H9 (cell line): ENCODE measurements at regions not wholly inside any gene's neighbourhood (a gene's known extent, or its start where the extent isn't known, plus 50 kb on each side); places are given as distances from the start of the nearest gene placed in this dataset.
"Not testable (repeated sequence)": the region's sequence is repeated elsewhere in the genome, so short reads cannot be mapped to it uniquely, and the experiment has no call there.

ENCODE experiments used
- DNase-seq: peaks from one replicate; pipeline ENCODE4 v3.0.0-alpha.2; 2017
- H2AFZ ChIP-seq: one replicate; pipeline ENCODE4 v1.6.1; 2013; ENCODE audit warnings: mild to moderate bottlenecking, low read length, control low read depth, moderate library complexity
- H2AK5ac ChIP-seq: 2 replicates; pipeline ENCODE4 v1.6.1; 2013; ENCODE audit warnings: low read length, control low read depth, mixed read lengths; ENCODE audit not compliant: insufficient read length
- H2BK120ac ChIP-seq: one replicate; pipeline ENCODE4 v1.6.1; 2013; ENCODE audit warnings: low read depth, mild to moderate bottlenecking, low read length, control low read depth, inconsistent platforms; ENCODE audit not compliant: poor library complexity, severe bottlenecking
- H2BK12ac ChIP-seq: 2 replicates; pipeline ENCODE4 v1.6.1; 2013; ENCODE audit warnings: low read length, control low read depth, mixed read lengths, low read depth; ENCODE audit not compliant: insufficient read length
- H2BK15ac ChIP-seq: 2 replicates; pipeline ENCODE4 v1.6.1; 2013; ENCODE audit warnings: low read depth, low read length, control low read depth
- H2BK20ac ChIP-seq: one replicate; pipeline ENCODE4 v1.6.1; 2013; ENCODE audit warnings: low read depth, mild to moderate bottlenecking, low read length, control low read depth, inconsistent platforms; ENCODE audit not compliant: poor library complexity, severe bottlenecking
- H2BK5ac ChIP-seq: 2 replicates; pipeline ENCODE4 v1.6.1; 2013; ENCODE audit warnings: low read length, control low read depth, mixed read lengths; ENCODE audit not compliant: insufficient read length
- H3K14ac ChIP-seq: 2 replicates; pipeline ENCODE4 v1.6.1; 2013; ENCODE audit warnings: low read length, control low read depth; ENCODE audit not compliant: insufficient read depth
- H3K18ac ChIP-seq: 2 replicates; pipeline ENCODE4 v1.6.1; 2013; ENCODE audit warnings: low read depth, mild to moderate bottlenecking, mixed read lengths, low read length, control low read depth; ENCODE audit not compliant: insufficient read length
- H3K23ac ChIP-seq: 2 replicates; pipeline ENCODE4 v1.6.1; 2013; ENCODE audit warnings: low read length, control low read depth, mixed read lengths, low read depth; ENCODE audit not compliant: insufficient read length
- H3K23me2 ChIP-seq: 2 replicates; pipeline ENCODE4 v1.6.1; 2013; ENCODE audit warnings: low read depth, mild to moderate bottlenecking, mixed read lengths, low read length, control low read depth; ENCODE audit not compliant: insufficient read length, poor library complexity, severe bottlenecking
- H3K27ac ChIP-seq: 2 replicates; pipeline ENCODE4 v1.5.1; 2013; ENCODE audit warnings: low read length, control low read depth, mixed read lengths, low read depth; ENCODE audit not compliant: insufficient read length
- H3K27me3 ChIP-seq: 2 replicates; pipeline ENCODE4 v1.6.1; 2013; ENCODE audit warnings: low read length, control low read depth, inconsistent platforms; ENCODE audit not compliant: insufficient read depth
- H3K4ac ChIP-seq: 2 replicates; pipeline ENCODE4 v1.6.1; 2013; ENCODE audit warnings: low read depth, mild to moderate bottlenecking, control low read depth, inconsistent platforms, low read length, moderate library complexity
- H3K4me1 ChIP-seq: 2 replicates; pipeline ENCODE4 v1.6.1; 2013; ENCODE audit warnings: low read length, control low read depth, inconsistent platforms; ENCODE audit not compliant: insufficient read depth
- H3K4me2 ChIP-seq: 2 replicates; pipeline ENCODE4 v1.6.1; 2013; ENCODE audit warnings: low read length, control low read depth, mixed read lengths; ENCODE audit not compliant: insufficient read length, insufficient read depth
- H3K56ac ChIP-seq: 2 replicates; pipeline ENCODE4 v1.6.1; 2013; ENCODE audit warnings: low read depth, mild to moderate bottlenecking, mixed read lengths, low read length, control low read depth; ENCODE audit not compliant: insufficient read length
- H3K79me1 ChIP-seq: 2 replicates; pipeline ENCODE4 v1.6.1; 2013; ENCODE audit warnings: low read depth, mild to moderate bottlenecking, moderate library complexity, low read length, control low read depth, inconsistent platforms; ENCODE audit not compliant: insufficient read depth, poor library complexity, severe bottlenecking
- H3K79me2 ChIP-seq: 2 replicates; pipeline ENCODE4 v1.6.1; 2013; ENCODE audit warnings: low read length, control low read depth, inconsistent platforms; ENCODE audit not compliant: insufficient read depth
- H3K9ac ChIP-seq: 2 replicates; pipeline ENCODE4 v1.6.1; 2013; ENCODE audit warnings: low read length, control low read depth, mixed read lengths; ENCODE audit not compliant: insufficient read length; ENCODE audit errors: extremely low read depth
- H3K9me3 ChIP-seq: one replicate; pipeline ENCODE4 v1.6.1; 2013; ENCODE audit warnings: low read depth, low read length, inconsistent platforms; ENCODE audit not compliant: control insufficient read depth
- H3T11ph ChIP-seq: one replicate; pipeline ENCODE4 v1.6.1; 2013; ENCODE audit warnings: mild to moderate bottlenecking, low read length, control low read depth, inconsistent platforms
- H4K20me1 ChIP-seq: one replicate; pipeline ENCODE4 v1.6.1; 2013; ENCODE audit not compliant: control insufficient read depth, insufficient read length, insufficient read depth
- H4K5ac ChIP-seq: 2 replicates; pipeline ENCODE4 v1.6.1; 2013; ENCODE audit warnings: low read depth, mild to moderate bottlenecking, mixed read lengths, low read length, control low read depth; ENCODE audit not compliant: insufficient read length
- H4K8ac ChIP-seq: replicated peaks from 2 replicates; pipeline ENCODE4 v1.6.1; 2013; ENCODE audit warnings: low read length, control low read depth, mixed read lengths, low read depth; ENCODE audit not compliant: insufficient read length
- H4K91ac ChIP-seq: 2 replicates; pipeline ENCODE4 v1.6.1; 2013; ENCODE audit warnings: low read depth, mild to moderate bottlenecking, moderate library complexity, mixed read lengths, low read length, control low read depth; ENCODE audit not compliant: insufficient read length
- H3K27ac Mint-ChIP-seq, 3 experiments: 2 replicates in 2 of 3; 3 replicates in 1 of 3; pipeline ENCODE4 v1.8.0; 2020 to 2021; ENCODE audit warnings: mixed read lengths in 3 of 3, mild to moderate bottlenecking in 1 of 3, moderate library complexity in 1 of 3
- H3K27me3 Mint-ChIP-seq: 2 replicates; pipeline ENCODE4 v1.8.0; 2021; ENCODE audit warnings: low read depth, mild to moderate bottlenecking, moderate library complexity, mixed read lengths
- H3K36me3 Mint-ChIP-seq, 3 experiments: 2 replicates in 2 of 3; 3 replicates in 1 of 3; pipeline ENCODE4 v1.8.0; 2020 to 2021; ENCODE audit warnings: low read depth in 3 of 3, mixed read lengths in 3 of 3; ENCODE audit not compliant: insufficient read depth in 1 of 3
- H3K4me1 Mint-ChIP-seq, 2 experiments: 2 replicates each; pipeline ENCODE4 v1.8.0; 2020; ENCODE audit warnings: mixed read lengths in 2 of 2
- H3K4me3 Mint-ChIP-seq, 2 experiments: 2 replicates in 1 of 2; 3 replicates in 1 of 2; pipeline ENCODE4 v1.8.0; 2020 to 2021; ENCODE audit warnings: mild to moderate bottlenecking in 2 of 2, mixed read lengths in 2 of 2, moderate library complexity in 1 of 2
- H3K9me3 Mint-ChIP-seq, 2 experiments: 2 replicates in 1 of 2; 3 replicates in 1 of 2; pipeline ENCODE4 v1.8.0; 2020; ENCODE audit warnings: mild to moderate bottlenecking in 2 of 2, mixed read lengths in 2 of 2, moderate library complexity in 1 of 2
- CTCF ChIP-seq: fragments of 200-600 bp; sonication (generic); conservative IDR thresholded peaks from 3 replicates; pipeline ENCODE4 v1.8.0; 2021; ENCODE audit warnings: antibody characterized with exemption, mild to moderate bottlenecking
- WGBS: extraction: QIAGEN DNeasy Blood & Tissue Kit; methylation state at CpG from one replicate; pipeline ENCODE4 v1.1.7; 2013; ENCODE audit warnings: missing lambda C conversion rate, low lambda C conversion rate, mixed read lengths; ENCODE audit not compliant: insufficient read length; ENCODE audit errors: extremely low coverage; 5-methylcytosine and 5-hydroxymethylcytosine counted together

GRCh38 chr9:1184146-1184545 is 134.0 kb downstream of the DMRT2 start:
- Mint-ChIP-seq H3K27ac (no peak overlapping the region), H3K4me1 (no peaks in the 10 kb centered on the region), H3K27me3 (peaks cover 4% of the 10 kb centered on the region; the same call in 1 of the 2 replicates), H3K36me3 (peaks cover 6 to 21% (median 19%) of the 10 kb centered on the region in 3 experiments; a peak in 6 of 7 replicates), H3K4me3 (no peak overlapping the region), H3K9me3 (peaks cover 43 to 69% of the 10 kb centered on the region in 2 experiments)
- Histone ChIP-seq H4K8ac (no peak overlapping the region), H3T11ph (no peak overlapping the region), H4K20me1 (no peaks in the 10 kb centered on the region), H3K23ac (no peak overlapping the region), H3K79me2 (no peaks in the 10 kb centered on the region), H3K56ac (no peak overlapping the region), H3K4me1 (no peaks in the 10 kb centered on the region), H3K4me2 (no peak overlapping the region), H2AFZ (no peak overlapping the region), H3K23me2 (no peaks in the 10 kb centered on the region), H2BK20ac (no peak overlapping the region), H3K27ac (no peak overlapping the region), H2BK120ac (no peak overlapping the region), H2BK12ac (no peak overlapping the region), H4K91ac (no peak overlapping the region), H3K9ac (no peak overlapping the region), H3K18ac (no peak overlapping the region), H2BK5ac (no peak overlapping the region), H3K4ac (no peak overlapping the region), H2AK5ac (no peak overlapping the region), H3K79me1 (no peaks in the 10 kb centered on the region), H3K27me3 (no peaks in the 10 kb centered on the region), H3K14ac (no peak overlapping the region), H4K5ac (no peak overlapping the region), H3K9me3 (peaks cover 26% of the 10 kb centered on the region), H2BK15ac (no peak overlapping the region)
- no peak for DNase-seq
- TF ChIP-seq CTCF: no peak

GRCh38 chr9:1187137-1187536 is 137.0 kb downstream of the DMRT2 start:
- not testable (repeated sequence) for H4K8ac ChIP-seq, H3T11ph ChIP-seq, H4K20me1 ChIP-seq, H3K4me1 Mint-ChIP-seq, H2BK5ac ChIP-seq, H3K27me3 ChIP-seq, H2AFZ ChIP-seq, H3K79me1 ChIP-seq, H3K4me1 ChIP-seq, DNase-seq, H3K27ac ChIP-seq, H3K56ac ChIP-seq, H2BK120ac ChIP-seq, H3K27me3 Mint-ChIP-seq, H3K14ac ChIP-seq, H3K4me3 Mint-ChIP-seq, H2BK12ac ChIP-seq, H3K23me2 ChIP-seq, H3K4me2 ChIP-seq, H3K18ac ChIP-seq, H2BK15ac ChIP-seq, H2AK5ac ChIP-seq, H4K91ac ChIP-seq, H2BK20ac ChIP-seq, H3K27ac Mint-ChIP-seq, H3K9ac ChIP-seq, H3K79me2 ChIP-seq, H3K23ac ChIP-seq, H3K4ac ChIP-seq, H4K5ac ChIP-seq
- Mint-ChIP-seq H3K9me3 (peaks cover 49 to 72% of the 10 kb centered on the region in 2 experiments), H3K36me3 (peaks cover 6 to 24% (median 23%) of the 10 kb centered on the region in 3 experiments; a peak in 6 of 7 replicates)
- WGBS: no CpG with 5 or more reads among the region's 9 CpGs
- peaks cover 26% of the 10 kb centered on the region for H3K9me3 ChIP-seq
